Liver (tissue), 8 donors: ENCODE measurements at regions not wholly inside any gene's neighbourhood (a gene's known extent, or its start where the extent isn't known, plus 50 kb on each side); places are given as distances from the start of the nearest gene placed in this dataset.

ENCODE experiments used
- DNase-seq: peaks from one replicate; pipeline ENCODE4 v3.0.0-alpha.2; 2017; ENCODE audit warnings: low spot score
- H3K27ac ChIP-seq, 2 donors: one replicate each; pipeline ENCODE4 v1.7.0; 2013; ENCODE audit warnings: inconsistent platforms in 2 of 2, low read length in 2 of 2, control low read depth in 1 of 2, low read depth in 1 of 2, mild to moderate bottlenecking in 1 of 2
- H3K27me3 ChIP-seq, 4 donors: one replicate each; pipeline versions ENCODE4 v1.6.1 to v1.7.0; 2013; ENCODE audit warnings: low read length in 3 of 4, inconsistent platforms in 1 of 4, mild to moderate bottlenecking in 1 of 4, moderate library complexity in 1 of 4; ENCODE audit not compliant: control insufficient read depth in 4 of 4, insufficient read depth in 4 of 4
- H3K36me3 ChIP-seq, 4 donors: one replicate each; pipeline versions ENCODE4 v1.6.1 to v1.7.0; 2013; ENCODE audit warnings: low read length in 3 of 4, mild to moderate bottlenecking in 3 of 4, low read depth in 1 of 4, moderate library complexity in 1 of 4; ENCODE audit not compliant: control insufficient read depth in 4 of 4, insufficient read depth in 3 of 4
- H3K4me1 ChIP-seq, 4 donors: one replicate each; pipeline versions ENCODE4 v1.6.1 to v1.7.0; 2013; ENCODE audit warnings: low read length in 3 of 4, mild to moderate bottlenecking in 3 of 4, moderate library complexity in 1 of 4; ENCODE audit not compliant: control insufficient read depth in 4 of 4, insufficient read depth in 4 of 4
- H3K4me3 ChIP-seq, 3 donors: one replicate each; pipeline versions ENCODE4 v1.6.1 to v1.7.0; 2013; ENCODE audit warnings: low read length in 3 of 3, control low read depth in 1 of 3, low read depth in 1 of 3, mild to moderate bottlenecking in 1 of 3
- H3K9ac ChIP-seq, 2 donors: one replicate each; pipeline ENCODE4 v1.7.0; 2013; ENCODE audit warnings: low read length in 2 of 2, mild to moderate bottlenecking in 2 of 2, moderate library complexity in 2 of 2, control low read depth in 1 of 2, low read depth in 1 of 2
- H3K9me3 ChIP-seq, 4 donors: one replicate each; pipeline versions ENCODE4 v1.6.1 to v1.7.0; 2013; ENCODE audit warnings: low read length in 3 of 4; ENCODE audit not compliant: control insufficient read depth in 4 of 4
- EGR1 ChIP-seq, 2 donors: IDR thresholded peaks; 2 replicates each; pipeline ENCODE4 v1.6.1; 2016 to 2018; ENCODE audit warnings: antibody characterized with exemption in 2 of 2, low read depth in 2 of 2
- FOXA1 ChIP-seq: IDR thresholded peaks from 2 replicates; pipeline ENCODE4 v1.6.1; 2016; ENCODE audit warnings: antibody characterized with exemption
- FOXA2 ChIP-seq: IDR thresholded peaks from 2 replicates; pipeline ENCODE4 v1.6.1; 2016; ENCODE audit warnings: antibody characterized with exemption
- GABPA ChIP-seq, 2 donors: IDR thresholded peaks in 1 of 2; conservative IDR thresholded peaks in 1 of 2; 2 replicates each; pipeline ENCODE4 v1.6.1; 2016; ENCODE audit warnings: antibody characterized with exemption in 2 of 2, mild to moderate bottlenecking in 1 of 2, moderate library complexity in 1 of 2
- HNF4A ChIP-seq, 2 donors: conservative IDR thresholded peaks; 2 replicates each; pipeline ENCODE4 v1.6.1; 2016; ENCODE audit warnings: antibody characterized with exemption in 2 of 2, mild to moderate bottlenecking in 2 of 2
- HNF4G ChIP-seq: IDR thresholded peaks from 2 replicates; pipeline ENCODE4 v1.6.1; 2016; ENCODE audit warnings: antibody characterized with exemption
- JUND ChIP-seq, 2 donors: IDR thresholded peaks; 2 replicates each; pipeline ENCODE4 v1.6.1; 2016; ENCODE audit warnings: antibody characterized with exemption in 2 of 2
- NR2F2 ChIP-seq: IDR thresholded peaks from 2 replicates; pipeline ENCODE4 v1.6.1; 2016; ENCODE audit warnings: antibody characterized with exemption
- RAD21 ChIP-seq, 2 donors: IDR thresholded peaks; 2 replicates each; pipeline ENCODE4 v1.6.1; 2016; ENCODE audit warnings: antibody characterized with exemption in 2 of 2, mild to moderate bottlenecking in 2 of 2
- RXRA ChIP-seq, 2 donors: IDR thresholded peaks; 2 replicates each; pipeline ENCODE4 v1.6.1; 2017 to 2018; ENCODE audit warnings: antibody characterized with exemption in 2 of 2, mild to moderate bottlenecking in 1 of 2
- SP1 ChIP-seq: IDR thresholded peaks from 2 replicates; pipeline ENCODE4 v1.6.1; 2018; ENCODE audit warnings: antibody characterized with exemption, mild to moderate bottlenecking
- TAF1 ChIP-seq: conservative IDR thresholded peaks from 2 replicates; pipeline ENCODE4 v1.6.1; 2016; ENCODE audit warnings: antibody characterized with exemption, mild to moderate bottlenecking
- YY1 ChIP-seq: IDR thresholded peaks from 2 replicates; pipeline ENCODE4 v1.6.1; 2016; ENCODE audit warnings: antibody characterized with exemption, mild to moderate bottlenecking
- WGBS: extraction: QIAGEN DNeasy Blood & Tissue Kit; methylation state at CpG from one replicate; pipeline ENCODE4 v1.1.7; 2013; 5-methylcytosine and 5-hydroxymethylcytosine counted together
- TF ChIP-seq, protein P1 (sequence below): IDR thresholded peaks from 2 replicates; pipeline ENCODE4 v1.6.1; 2016; ENCODE audit warnings: antibody characterized with exemption, mild to moderate bottlenecking
- TF ChIP-seq, protein P2 (sequence below): IDR thresholded peaks from 2 replicates; pipeline ENCODE4 v1.6.1; 2016; ENCODE audit warnings: antibody characterized with exemption
- TF ChIP-seq, protein P3 (sequence below): IDR thresholded peaks from 2 replicates; pipeline ENCODE4 v1.6.1; 2016; ENCODE audit warnings: antibody characterized with exemption
- TF ChIP-seq, protein P4 (sequence below): IDR thresholded peaks from 2 replicates; pipeline ENCODE4 v1.6.1; 2016; ENCODE audit warnings: antibody characterized with exemption
- TF ChIP-seq, protein P5 (sequence below): fragments of 150-350 bp; IDR thresholded peaks from 2 replicates; pipeline ENCODE4 v1.5.1; 2017; ENCODE audit warnings: improper control_type of control experiment, low read depth, low read length; ENCODE audit not compliant: missing input control
- donor health status: healthy.
- donor health status: healthy.
- donor health status: healthy.
- donor health status: healthy.
- donor health status: healthy.

DNA sequence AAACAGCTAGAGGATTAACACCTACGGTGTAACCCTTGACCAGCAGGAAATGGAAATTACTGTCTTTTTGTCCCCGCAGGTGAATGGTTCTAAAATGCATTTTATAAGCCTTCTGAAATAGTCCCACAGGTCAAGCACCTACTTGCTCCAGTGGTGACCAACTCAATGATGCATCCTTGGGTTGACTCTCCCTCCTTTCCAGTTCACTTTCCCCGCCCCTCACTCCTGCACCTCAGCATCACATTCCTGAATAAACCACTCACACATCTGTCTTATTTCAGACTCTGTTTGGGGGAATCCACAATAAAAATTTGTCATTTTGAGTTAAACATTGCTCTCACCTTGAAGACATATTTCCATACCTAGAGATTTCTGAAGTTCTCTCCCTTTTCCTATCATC is 446.0 kb upstream of the TNP1 start:
- Histone ChIP-seq H3K9ac (no peak overlapping the region), H3K9me3 (no peaks in the 10 kb centered on the region), H3K36me3 (no peaks in the 10 kb centered on the region), H3K27ac (no peak overlapping the region), H3K4me1 (peaks cover 0 to 9% (median 6%) of the 10 kb centered on the region in 4 donors), H3K27me3 (no peaks in the 10 kb centered on the region), H3K4me3 (no peak overlapping the region)
- DNase-seq: no peak
- TF ChIP-seq TAF1 (no peak), JUND (IDR thresholded peaks at IDR 0.05) (no peak), FOXA1 (no peak), SP1 (no peak), FOXA2 (no peak), RAD21 (IDR thresholded peaks at IDR 0.05) (no peak), HNF4G (no peak), EGR1 (IDR thresholded peaks at IDR 0.05; ENCODE audit: low read depth in 2 of 2) (no peak), NR2F2 (no peak), RXRA (IDR thresholded peaks at IDR 0.05) (no peak), GABPA (IDR thresholded peaks at IDR 0.05 in 1 of 2, conservative IDR thresholded peaks at IDR 0.05 in 1 of 2) (no peak), YY1 (no peak), HNF4A (conservative IDR thresholded peaks at IDR 0.05) (no peak)
- TF ChIP-seq, protein P1, sequence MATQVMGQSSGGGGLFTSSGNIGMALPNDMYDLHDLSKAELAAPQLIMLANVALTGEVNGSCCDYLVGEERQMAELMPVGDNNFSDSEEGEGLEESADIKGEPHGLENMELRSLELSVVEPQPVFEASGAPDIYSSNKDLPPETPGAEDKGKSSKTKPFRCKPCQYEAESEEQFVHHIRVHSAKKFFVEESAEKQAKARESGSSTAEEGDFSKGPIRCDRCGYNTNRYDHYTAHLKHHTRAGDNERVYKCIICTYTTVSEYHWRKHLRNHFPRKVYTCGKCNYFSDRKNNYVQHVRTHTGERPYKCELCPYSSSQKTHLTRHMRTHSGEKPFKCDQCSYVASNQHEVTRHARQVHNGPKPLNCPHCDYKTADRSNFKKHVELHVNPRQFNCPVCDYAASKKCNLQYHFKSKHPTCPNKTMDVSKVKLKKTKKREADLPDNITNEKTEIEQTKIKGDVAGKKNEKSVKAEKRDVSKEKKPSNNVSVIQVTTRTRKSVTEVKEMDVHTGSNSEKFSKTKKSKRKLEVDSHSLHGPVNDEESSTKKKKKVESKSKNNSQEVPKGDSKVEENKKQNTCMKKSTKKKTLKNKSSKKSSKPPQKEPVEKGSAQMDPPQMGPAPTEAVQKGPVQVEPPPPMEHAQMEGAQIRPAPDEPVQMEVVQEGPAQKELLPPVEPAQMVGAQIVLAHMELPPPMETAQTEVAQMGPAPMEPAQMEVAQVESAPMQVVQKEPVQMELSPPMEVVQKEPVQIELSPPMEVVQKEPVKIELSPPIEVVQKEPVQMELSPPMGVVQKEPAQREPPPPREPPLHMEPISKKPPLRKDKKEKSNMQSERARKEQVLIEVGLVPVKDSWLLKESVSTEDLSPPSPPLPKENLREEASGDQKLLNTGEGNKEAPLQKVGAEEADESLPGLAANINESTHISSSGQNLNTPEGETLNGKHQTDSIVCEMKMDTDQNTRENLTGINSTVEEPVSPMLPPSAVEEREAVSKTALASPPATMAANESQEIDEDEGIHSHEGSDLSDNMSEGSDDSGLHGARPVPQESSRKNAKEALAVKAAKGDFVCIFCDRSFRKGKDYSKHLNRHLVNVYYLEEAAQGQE: no peak
- TF ChIP-seq, protein P2, sequence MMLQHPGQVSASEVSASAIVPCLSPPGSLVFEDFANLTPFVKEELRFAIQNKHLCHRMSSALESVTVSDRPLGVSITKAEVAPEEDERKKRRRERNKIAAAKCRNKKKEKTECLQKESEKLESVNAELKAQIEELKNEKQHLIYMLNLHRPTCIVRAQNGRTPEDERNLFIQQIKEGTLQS: no peak
- TF ChIP-seq, protein P3, sequence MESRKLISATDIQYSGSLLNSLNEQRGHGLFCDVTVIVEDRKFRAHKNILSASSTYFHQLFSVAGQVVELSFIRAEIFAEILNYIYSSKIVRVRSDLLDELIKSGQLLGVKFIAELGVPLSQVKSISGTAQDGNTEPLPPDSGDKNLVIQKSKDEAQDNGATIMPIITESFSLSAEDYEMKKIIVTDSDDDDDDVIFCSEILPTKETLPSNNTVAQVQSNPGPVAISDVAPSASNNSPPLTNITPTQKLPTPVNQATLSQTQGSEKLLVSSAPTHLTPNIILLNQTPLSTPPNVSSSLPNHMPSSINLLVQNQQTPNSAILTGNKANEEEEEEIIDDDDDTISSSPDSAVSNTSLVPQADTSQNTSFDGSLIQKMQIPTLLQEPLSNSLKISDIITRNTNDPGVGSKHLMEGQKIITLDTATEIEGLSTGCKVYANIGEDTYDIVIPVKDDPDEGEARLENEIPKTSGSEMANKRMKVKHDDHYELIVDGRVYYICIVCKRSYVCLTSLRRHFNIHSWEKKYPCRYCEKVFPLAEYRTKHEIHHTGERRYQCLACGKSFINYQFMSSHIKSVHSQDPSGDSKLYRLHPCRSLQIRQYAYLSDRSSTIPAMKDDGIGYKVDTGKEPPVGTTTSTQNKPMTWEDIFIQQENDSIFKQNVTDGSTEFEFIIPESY: no peak
- TF ChIP-seq, protein P4, sequence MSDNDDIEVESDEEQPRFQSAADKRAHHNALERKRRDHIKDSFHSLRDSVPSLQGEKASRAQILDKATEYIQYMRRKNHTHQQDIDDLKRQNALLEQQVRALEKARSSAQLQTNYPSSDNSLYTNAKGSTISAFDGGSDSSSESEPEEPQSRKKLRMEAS: no peak
- TF ChIP-seq, protein P5, sequence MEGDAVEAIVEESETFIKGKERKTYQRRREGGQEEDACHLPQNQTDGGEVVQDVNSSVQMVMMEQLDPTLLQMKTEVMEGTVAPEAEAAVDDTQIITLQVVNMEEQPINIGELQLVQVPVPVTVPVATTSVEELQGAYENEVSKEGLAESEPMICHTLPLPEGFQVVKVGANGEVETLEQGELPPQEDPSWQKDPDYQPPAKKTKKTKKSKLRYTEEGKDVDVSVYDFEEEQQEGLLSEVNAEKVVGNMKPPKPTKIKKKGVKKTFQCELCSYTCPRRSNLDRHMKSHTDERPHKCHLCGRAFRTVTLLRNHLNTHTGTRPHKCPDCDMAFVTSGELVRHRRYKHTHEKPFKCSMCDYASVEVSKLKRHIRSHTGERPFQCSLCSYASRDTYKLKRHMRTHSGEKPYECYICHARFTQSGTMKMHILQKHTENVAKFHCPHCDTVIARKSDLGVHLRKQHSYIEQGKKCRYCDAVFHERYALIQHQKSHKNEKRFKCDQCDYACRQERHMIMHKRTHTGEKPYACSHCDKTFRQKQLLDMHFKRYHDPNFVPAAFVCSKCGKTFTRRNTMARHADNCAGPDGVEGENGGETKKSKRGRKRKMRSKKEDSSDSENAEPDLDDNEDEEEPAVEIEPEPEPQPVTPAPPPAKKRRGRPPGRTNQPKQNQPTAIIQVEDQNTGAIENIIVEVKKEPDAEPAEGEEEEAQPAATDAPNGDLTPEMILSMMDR: no peak
- 92% methylated on average over 3 of the region's 3 CpGs for WGBS
